Neural crest cell (in vitro differentiated cells): ENCODE measurements at regions not wholly inside any gene's neighbourhood (a gene's known extent, or its start where the extent isn't known, plus 50 kb on each side); places are given as distances from the start of the nearest gene placed in this dataset.
"Not testable (repeated sequence)": the region's sequence is repeated elsewhere in the genome, so short reads cannot be mapped to it uniquely, and the experiment has no call there.

ENCODE experiments used
- DNase-seq: peaks from one replicate; pipeline ENCODE4 v3.0.0; 2021; ENCODE audit warnings: low read depth, mixed read lengths, low spot score
- H3K27ac Mint-ChIP-seq: one replicate; pipeline ENCODE4 v1.8.0; 2021; ENCODE audit warnings: mild to moderate bottlenecking, mixed read lengths; ENCODE audit not compliant: unreplicated experiment
- H3K27me3 Mint-ChIP-seq: 2 replicates; pipeline ENCODE4 v1.8.0; 2021; ENCODE audit warnings: low read depth, mild to moderate bottlenecking, mixed read lengths
- H3K36me3 Mint-ChIP-seq: 2 replicates; pipeline ENCODE4 v1.8.0; 2021; ENCODE audit warnings: low read depth, mild to moderate bottlenecking, mixed read lengths
- H3K4me1 Mint-ChIP-seq: 2 replicates; pipeline ENCODE4 v1.8.0; 2021; ENCODE audit warnings: mixed read lengths
- H3K4me3 Mint-ChIP-seq: one replicate; pipeline ENCODE4 v1.8.0; 2021; ENCODE audit warnings: mild to moderate bottlenecking, mixed read lengths
- H3K9me3 Mint-ChIP-seq: 2 replicates; pipeline ENCODE4 v1.8.0; 2021; ENCODE audit warnings: mixed read lengths
- CTCF ChIP-seq: fragments of 200-600 bp; sonication (generic); conservative IDR thresholded peaks from 2 replicates; pipeline ENCODE4 v1.5.0; 2021; ENCODE audit warnings: antibody characterized with exemption, mild to moderate bottlenecking

- no peaks in the 10 kb centered on the region for H3K36me3 Mint-ChIP-seq
- no peak for TF ChIP-seq CTCF
- H3K4me1 Mint-ChIP-seq = no peaks in the 10 kb centered on the region
- H3K27ac Mint-ChIP-seq = no peak overlapping the region
- no peaks in the 10 kb centered on the region for H3K9me3 Mint-ChIP-seq
- H3K4me3 Mint-ChIP-seq = no peak overlapping the region
- no peak for DNase-seq
- H3K27me3 Mint-ChIP-seq = no peaks in the 10 kb centered on the region
Observed at GRCh38 chr16:13629704-13630103, 290.2 kb upstream of the ERCC4 start.

DNA sequence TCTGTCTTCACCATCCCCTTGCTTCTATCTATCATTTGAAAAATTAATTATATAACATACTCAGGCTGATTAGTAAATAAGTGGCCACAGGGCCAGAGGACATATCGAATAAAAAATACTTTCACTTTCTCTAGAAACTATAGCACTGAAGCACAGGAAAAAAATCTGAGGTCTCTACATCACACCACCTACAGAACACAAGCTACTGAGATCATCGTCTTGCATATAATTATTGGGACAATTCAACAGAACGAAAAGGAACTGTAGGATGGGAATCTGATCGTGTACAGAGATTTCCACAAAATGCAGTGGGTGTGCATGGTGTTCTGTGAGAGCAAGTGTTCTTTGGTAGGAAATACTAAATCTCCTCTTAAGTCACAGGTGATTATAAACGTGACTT lies 289.6 kb upstream of the ERCC4 start:
- no peaks in the 10 kb centered on the region for H3K4me1 Mint-ChIP-seq
- H3K9me3 Mint-ChIP-seq = no peaks in the 10 kb centered on the region
- no peak for TF ChIP-seq CTCF
- no peak for DNase-seq
- no peak overlapping the region for H3K4me3 Mint-ChIP-seq
- H3K27me3 Mint-ChIP-seq = no peaks in the 10 kb centered on the region
- no peaks in the 10 kb centered on the region for H3K36me3 Mint-ChIP-seq
- no peak overlapping the region for H3K27ac Mint-ChIP-seq

GRCh38 chr16:13631213-13631767 lies 288.7 kb upstream of the ERCC4 start:
- Mint-ChIP-seq H3K27ac (no peak overlapping the region), H3K36me3 (no peaks in the 10 kb centered on the region), H3K4me3 (no peak overlapping the region), H3K4me1 (no peaks in the 10 kb centered on the region), H3K27me3 (no peaks in the 10 kb centered on the region), H3K9me3 (no peaks in the 10 kb centered on the region)
- no peak for TF ChIP-seq CTCF
- DNase-seq = no peak

DNA sequence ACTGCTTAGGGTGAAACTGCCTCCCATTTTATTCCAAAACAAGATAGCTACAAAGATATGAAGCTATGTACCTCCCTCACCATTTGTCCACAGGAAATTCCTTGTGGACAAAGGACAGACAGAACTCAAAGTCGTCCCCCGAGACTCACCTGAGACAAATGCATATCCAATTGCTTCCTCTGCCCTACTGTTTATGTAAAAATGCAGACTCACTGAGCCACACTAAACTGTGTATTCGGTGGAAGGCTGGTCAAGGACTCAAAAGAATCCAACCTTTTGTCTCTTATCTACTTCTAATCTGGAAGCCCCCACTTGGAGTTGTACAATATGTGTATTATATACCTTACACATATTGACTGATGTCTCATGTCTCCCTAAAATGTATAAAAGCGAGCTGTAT lies 288.0 kb upstream of the ERCC4 start:
- Mint-ChIP-seq H3K27ac (no peak overlapping the region), H3K9me3 (no peaks in the 10 kb centered on the region), H3K4me3 (no peak overlapping the region), H3K27me3 (no peaks in the 10 kb centered on the region), H3K36me3 (no peaks in the 10 kb centered on the region), H3K4me1 (no peaks in the 10 kb centered on the region)
- DNase-seq = no peak
- no peak for TF ChIP-seq CTCF

DNA sequence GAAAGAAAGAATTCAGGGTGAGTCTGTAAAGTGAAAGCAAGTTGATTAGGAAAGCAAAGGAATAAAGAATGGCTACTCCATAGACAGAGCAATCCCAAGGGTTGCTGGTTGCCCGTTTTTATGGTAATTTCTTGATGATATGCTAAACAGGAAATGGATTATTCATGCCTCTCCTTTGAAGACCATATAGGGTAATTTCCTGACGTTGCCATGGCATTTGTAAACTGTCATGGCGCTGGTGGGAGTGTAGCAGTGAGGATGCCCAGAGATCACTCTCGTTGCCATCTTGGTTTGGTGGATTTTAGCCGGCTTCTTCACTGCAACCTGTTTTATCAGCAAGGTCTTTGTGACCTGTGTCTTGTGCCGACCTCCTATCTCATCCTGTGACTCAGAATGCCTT lies 287.4 kb upstream of the ERCC4 start:
- H3K36me3 Mint-ChIP-seq, DNase-seq, H3K9me3 Mint-ChIP-seq, H3K4me3 Mint-ChIP-seq, H3K4me1 Mint-ChIP-seq, H3K27me3 Mint-ChIP-seq, H3K27ac Mint-ChIP-seq: not testable (repeated sequence)

DNA sequence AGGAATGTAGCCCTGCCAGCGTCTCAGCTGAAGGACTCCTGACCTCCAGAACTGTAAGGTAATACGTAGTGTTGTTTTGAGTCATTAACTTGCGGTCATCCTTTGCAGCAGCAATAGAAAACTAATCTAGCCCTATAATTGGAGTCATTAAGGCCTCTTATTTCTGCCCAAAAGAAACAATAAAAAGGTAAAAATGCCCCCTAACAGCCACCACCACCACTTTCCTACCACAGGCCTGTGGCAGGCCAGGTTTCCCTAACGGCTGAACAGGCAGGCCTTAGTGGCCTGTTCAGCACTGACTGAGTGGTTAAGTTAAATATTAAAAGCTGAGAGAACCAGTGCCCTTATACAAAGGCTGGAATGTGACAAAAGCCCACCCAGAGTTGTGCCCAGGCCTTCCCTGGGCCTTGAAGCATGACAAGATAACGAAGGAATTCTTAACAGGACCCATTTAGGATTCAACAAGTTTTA lies 286.5 kb upstream of the ERCC4 start:
- Mint-ChIP-seq H3K27me3 (no peaks in the 10 kb centered on the region), H3K9me3 (no peaks in the 10 kb centered on the region), H3K36me3 (no peaks in the 10 kb centered on the region), H3K4me1 (no peaks in the 10 kb centered on the region), H3K27ac (no peak overlapping the region), H3K4me3 (no peak overlapping the region)
- DNase-seq = no peak
- TF ChIP-seq CTCF = no peak
